ENCODE measurements at regions not wholly inside any gene's neighbourhood (a gene's known extent, or its start where the extent isn't known, plus 50 kb on each side); places are given as distances from the start of the nearest gene placed in this dataset.
"Not testable (repeated sequence)": the region's sequence is repeated elsewhere in the genome, so short reads cannot be mapped to it uniquely, and the experiment has no call there.

GRCh38 chr4:28475381-28475780 lies 1614.7 kb downstream of the STIM2 start:
- DNase-seq (ENCODE audit: low read depth in 2 of 2) = no peak

GRCh38 chr4:28479666-28480065 lies 1619.0 kb downstream of the STIM2 start:
- DNase-seq (ENCODE audit: low read depth in 2 of 2) = no peak

GRCh38 chr4:28481565-28481964 lies 1620.9 kb downstream of the STIM2 start:
- DNase-seq (ENCODE audit: low read depth in 2 of 2) = no peak

DNA sequence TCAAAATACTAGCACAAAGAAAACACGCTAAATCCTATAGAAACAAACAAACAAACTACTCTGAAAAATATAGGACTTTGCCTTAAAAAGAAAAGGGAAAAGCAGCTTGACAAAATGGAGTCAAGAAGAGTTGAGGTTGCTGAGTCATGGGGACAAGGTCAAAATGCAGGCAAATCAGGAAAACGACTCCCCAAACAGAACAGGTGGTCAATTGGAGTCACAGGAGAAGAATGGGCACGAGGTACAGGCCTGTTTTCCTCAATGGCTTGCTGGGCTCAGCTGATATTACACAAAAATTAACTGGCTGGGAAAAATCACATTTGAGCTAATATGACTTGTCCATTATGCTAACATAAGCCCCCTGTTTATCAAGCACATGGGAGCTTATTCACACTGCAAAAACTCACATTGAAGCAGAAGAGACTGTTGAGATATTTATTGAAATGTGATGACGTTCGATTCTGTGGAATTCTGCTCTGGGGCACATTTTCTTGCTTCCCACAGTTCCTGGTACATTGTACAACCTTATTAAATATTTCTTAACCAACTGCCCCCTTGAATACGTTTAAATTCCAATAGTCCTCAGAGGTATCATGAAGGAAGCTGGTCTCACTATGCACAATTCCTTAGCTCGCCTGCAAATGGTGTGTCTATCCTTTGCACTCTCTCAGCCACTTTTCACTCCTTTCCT lies 1622.1 kb downstream of the STIM2 start:
- DNase-seq (ENCODE audit: low read depth in 2 of 2) = no peak

- no peak for DNase-seq (ENCODE audit: low read depth in 2 of 2)
Measured at GRCh38 chr4:28488021-28488420, 1627.4 kb downstream of the STIM2 start.

DNA sequence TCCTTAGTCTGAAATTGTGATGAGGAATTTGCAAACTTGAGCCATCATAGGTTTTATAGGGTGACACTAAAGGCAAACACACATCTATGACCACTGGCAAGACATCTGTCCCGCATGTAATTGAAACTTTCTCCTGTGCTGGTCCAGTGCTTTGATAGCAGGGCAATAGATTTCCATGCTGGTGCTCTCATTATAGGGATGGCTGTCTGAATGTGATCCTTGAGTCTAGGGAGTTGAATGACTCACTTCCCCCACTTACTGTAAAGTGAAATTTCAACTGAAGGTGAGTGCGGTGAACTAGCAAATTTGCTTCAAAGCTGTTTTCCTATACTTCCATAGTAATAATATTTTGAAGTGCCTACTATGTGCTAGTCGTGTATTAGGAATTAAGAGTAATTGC lies 1630.0 kb downstream of the STIM2 start:
- DNase-seq (ENCODE audit: low read depth in 2 of 2) = no peak

GRCh38 chr4:28505064-28505463 lies 1644.4 kb downstream of the STIM2 start:
- no peak for DNase-seq (ENCODE audit: low read depth in 2 of 2)

DNA sequence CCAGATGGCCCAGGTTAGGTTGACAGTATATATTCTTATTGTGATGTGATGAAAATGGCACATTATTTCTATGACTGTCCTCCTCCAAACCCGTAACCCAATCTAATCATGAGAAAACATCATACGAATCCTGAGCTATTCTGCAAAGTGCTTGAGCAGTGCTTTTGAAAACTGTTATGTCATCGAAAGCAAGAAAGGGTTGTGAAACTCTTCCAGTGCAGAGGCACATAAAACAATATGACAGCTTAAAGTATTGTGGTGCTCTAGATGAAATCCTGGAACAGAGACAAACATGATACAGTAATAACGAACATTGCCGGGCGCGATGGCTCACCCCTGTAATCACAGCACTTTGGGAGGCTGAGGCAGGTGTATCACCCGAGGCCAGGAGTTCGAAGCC lies 1648.0 kb downstream of the STIM2 start:
- DNase-seq (ENCODE audit: low read depth in 2 of 2) = no peak

DNA sequence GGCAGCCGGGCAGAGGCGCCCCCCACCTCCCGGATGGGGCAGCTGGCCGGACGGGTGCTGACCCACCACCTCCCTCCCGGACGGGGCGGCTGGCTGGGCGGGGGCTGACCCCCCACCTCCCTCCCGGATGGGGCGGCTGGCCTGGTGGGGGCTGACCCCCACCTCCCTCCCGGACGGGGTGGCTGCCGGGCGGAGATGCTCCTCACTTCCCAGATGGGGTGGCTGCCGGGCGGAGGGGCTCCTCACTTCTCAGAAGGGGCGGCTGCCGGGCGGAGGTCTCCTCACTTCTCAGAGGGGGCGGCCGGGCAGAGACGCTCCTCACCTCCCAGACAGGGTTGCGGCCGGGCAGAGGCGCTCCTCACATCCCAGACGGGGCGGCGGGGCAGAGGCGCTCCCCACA lies 1654.1 kb downstream of the STIM2 start:
- DNase-seq (ENCODE audit: low read depth in 2 of 2) = not testable (repeated sequence)

DNA sequence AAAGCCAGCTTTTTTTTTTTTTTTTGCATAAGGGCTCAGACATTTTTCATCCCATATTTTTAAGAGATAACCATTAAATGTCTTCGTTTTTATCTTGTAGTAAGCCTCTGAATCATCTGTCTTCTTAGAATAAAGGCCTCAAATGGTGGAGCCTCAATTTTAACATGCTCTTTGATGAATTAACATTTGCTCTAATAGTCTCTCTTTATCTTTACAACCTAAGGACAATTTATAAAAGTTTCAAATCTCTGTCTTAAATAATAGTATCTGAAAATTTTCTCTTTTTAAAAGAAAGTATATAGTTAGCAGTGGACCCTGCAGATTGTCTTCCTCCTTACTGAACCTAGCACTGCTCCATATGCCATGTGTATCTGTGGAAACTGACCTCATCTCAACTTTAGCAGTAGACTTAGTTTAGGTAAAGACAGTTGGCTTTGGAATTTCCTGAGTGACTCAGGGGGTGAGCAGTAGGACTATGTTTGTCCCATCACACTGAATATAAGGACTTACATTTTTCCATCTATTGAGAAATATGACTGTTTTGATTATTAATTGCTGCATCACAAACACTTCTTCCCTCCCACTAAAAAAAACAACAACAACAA lies 1658.0 kb downstream of the STIM2 start:
- DNase-seq (ENCODE audit: low read depth in 2 of 2) = no peak

DNA sequence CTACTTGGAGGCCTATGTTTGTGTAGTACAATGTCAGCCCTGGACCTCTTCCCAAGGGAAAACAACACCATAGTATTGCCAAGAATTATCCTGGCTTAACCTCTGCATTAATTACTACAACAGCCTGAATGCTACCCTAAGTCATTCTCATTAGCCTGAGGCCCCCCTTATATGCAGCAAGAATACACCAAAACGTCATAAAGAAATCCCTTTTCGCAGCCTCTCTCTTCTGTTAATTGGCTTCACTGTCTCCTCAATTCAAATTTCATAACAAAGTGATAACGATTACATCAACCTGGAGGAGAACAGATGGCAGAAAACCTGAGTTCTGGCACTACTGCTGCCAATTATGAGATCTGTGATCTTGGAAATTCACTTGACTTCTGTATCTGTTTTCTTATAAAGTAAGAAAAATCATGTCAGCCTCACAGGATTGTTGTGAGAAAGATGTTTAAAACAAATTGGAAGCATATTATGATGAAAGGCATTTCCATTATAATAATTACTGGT lies 1663.1 kb downstream of the STIM2 start:
- DNase-seq (ENCODE audit: low read depth in 2 of 2) = no peak

DNA sequence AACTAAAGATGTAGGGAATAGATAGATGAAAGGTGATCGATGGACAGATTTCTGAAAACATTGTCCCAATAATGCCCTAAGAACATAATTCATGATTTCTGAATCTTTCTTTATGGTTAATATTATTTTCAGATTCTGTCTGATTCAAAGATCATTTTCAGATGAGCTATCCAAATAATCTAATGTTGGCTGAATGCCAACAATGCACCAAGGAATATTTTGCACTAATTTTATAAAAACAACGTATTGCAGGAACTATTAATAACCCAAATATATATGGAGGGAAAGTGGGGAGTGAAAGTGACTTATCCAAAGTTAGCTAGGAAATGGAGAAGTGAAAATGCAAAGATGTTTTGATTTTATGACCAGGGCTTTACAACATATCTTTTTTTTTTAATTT lies 1675.5 kb downstream of the STIM2 start:
- no peak for DNase-seq (ENCODE audit: low read depth in 2 of 2)

DNA sequence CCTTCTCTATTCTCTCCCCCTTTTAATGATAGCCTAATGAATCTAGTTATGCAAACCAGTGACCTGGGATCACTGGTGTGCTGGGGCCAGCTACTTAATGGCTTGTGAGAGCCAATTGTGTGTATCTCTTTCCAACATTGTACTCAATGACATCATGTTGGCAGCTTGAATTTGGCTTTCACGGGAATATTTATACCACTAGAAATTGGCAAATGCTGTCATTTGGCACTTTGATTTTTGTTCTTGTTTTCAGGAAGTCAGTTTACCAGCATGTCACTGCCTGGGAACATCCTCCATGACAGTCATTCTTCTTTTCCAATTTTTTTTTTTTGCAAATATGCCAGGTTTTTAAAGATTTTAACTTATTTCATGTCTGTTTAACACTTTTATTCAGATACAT lies 1685.3 kb downstream of the STIM2 start:
- no peak for DNase-seq (ENCODE audit: low read depth in 2 of 2)

GRCh38 chr4:28548136-28548535 lies 1687.5 kb downstream of the STIM2 start:
- no peak for DNase-seq (ENCODE audit: low read depth in 2 of 2)

DNA sequence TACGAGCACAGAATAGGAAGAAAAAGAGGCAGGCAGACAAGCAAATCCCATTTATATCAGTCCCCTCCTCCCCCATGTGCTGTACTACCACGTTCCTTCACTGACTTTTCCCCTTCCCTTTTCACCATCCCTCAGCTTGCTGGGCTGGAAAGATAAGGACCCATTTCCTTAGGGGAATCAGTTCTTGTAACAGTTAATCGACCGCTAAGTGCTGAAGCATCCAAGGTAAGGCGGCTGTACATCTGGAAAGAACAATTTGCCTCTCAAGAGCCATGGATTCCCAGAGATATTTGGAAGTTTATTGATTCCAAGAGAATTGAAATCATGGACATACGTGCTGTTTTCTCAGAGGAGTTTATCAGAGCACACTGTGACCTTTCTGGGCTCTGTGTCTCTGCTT lies 1688.0 kb downstream of the STIM2 start:
- DNase-seq (ENCODE audit: low read depth in 2 of 2) = no peak

DNA sequence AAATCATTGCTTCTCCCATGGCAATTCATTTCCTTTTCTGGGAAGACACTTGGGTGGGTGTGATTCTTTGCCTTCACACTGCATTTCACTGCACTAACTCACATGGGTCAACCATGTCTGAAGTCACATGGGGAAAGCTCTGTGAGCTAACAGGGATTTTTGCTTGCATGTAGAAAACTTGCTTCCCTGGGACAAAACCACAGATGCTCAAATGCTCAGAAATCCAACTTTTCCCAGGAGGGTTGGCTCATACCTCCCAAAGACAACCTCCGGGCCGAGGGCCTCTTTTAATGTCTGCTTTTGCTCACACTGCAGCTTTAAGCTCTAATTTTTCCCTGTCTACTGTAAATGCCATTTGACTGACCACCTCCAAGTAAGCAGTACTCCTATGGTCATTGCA lies 1695.2 kb downstream of the STIM2 start:
- no peak for DNase-seq (ENCODE audit: low read depth in 2 of 2)

DNA sequence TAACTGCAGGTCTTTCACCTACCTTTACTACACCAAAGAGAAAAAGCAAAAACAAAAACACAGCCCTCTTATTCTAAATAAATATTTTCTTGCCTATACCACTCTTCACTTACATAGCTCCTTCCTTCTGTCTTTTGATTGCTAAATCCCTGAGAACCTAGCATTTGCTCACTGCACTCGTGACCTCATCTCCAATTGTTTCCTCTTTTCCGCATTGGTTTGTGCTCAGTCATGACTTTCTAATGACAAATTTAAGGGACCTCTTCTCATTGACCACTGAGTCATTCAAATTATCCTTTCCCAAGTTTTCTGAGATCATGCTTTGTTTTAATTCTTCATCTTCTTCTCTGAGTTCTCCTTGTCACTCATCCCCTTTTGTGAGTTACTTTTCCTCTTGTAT lies 1697.1 kb downstream of the STIM2 start:
- no peak for DNase-seq (ENCODE audit: low read depth in 2 of 2)

DNA sequence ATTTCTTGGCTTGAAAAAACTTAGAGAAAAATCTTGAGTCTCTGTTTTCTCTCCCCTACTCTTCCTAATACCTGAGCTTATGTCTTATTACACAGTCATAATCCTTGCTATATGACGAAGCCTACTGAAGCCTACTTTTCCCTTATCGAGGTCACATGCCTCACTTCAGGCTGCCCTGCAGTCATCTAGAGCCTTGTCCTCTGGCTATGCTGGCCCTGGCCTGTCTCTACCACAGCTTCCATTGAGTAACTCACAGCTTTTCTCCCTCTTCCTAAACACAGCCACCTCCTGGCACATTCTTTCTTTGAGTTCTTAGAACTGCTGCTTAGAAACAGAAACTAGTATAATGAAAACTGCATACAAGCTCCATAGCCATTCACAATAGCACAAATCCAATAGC lies 1698.3 kb downstream of the STIM2 start:
- DNase-seq (ENCODE audit: low read depth in 2 of 2) = no peak

- no peak for DNase-seq (ENCODE audit: low read depth in 2 of 2)
Measured at GRCh38 chr4:28562913-28563312, 1702.3 kb downstream of the STIM2 start.

GRCh38 chr4:28565396-28565795 lies 1704.8 kb downstream of the STIM2 start:
- DNase-seq (ENCODE audit: low read depth in 2 of 2) = no peak

GRCh38 chr4:28600958-28601357 lies 1740.3 kb downstream of the STIM2 start:
- no peak for DNase-seq (ENCODE audit: low read depth in 2 of 2)

GRCh38 chr4:28621591-28621990 lies 1761.0 kb downstream of the STIM2 start:
- DNase-seq (ENCODE audit: low read depth in 2 of 2) = no peak

DNA sequence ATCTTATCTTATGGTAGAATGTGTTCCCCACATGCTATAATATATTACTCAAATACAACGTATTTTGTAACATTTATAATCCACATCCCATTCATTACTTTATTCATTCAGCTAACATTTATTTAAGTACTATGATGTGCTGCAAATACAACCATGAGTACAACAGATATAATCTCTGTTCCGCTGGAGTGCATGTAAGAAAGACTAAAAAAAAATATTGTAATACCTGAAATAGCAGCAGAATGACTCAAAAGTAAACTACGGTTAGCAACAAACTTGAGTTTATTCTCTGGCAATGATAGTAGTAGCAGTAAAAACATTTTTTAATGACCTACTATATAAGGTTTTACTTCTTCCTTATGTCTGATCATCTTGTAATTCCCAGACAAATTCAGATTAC lies 1776.3 kb downstream of the STIM2 start:
- DNase-seq (ENCODE audit: low read depth in 2 of 2) = no peak

DNA sequence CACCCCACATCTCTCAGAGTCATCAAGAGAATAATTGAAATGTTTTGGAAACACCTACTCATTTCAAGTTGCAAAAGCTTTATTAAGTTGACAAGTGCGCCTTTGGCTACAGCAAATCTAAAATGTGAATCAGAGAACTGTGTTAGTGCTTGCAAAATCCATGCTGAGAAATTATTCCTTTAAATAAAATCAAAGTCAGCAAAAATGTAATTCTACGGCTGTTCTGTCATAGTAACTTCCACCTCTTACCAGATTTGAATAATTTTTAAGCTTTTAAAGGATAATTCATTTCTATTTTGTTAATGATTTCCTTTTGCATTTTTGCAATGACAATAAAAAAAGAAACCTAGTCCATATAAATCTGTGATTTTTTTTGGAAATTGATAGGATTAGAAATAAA lies 1779.1 kb downstream of the STIM2 start:
- no peak for DNase-seq (ENCODE audit: low read depth in 2 of 2)
